GM12864 (cell line): ENCODE measurements at regions not wholly inside any gene's neighbourhood (a gene's known extent, or its start where the extent isn't known, plus 50 kb on each side); places are given as distances from the start of the nearest gene placed in this dataset.
"Not testable (repeated sequence)": the region's sequence is repeated elsewhere in the genome, so short reads cannot be mapped to it uniquely, and the experiment has no call there.

Experiments
- DNase-seq: peaks from one replicate; pipeline ENCODE4 v3.0.0-alpha.2; 2011; ENCODE audit warnings: low read depth
- H3K4me3 ChIP-seq: 2 replicates; pipeline ENCODE4 v1.5.1; 2011; ENCODE audit warnings: mild to moderate bottlenecking, low read depth, low read length, control low read depth
- CTCF ChIP-seq: IDR thresholded peaks from 2 replicates; pipeline ENCODE4 v1.5.1; 2011; ENCODE audit warnings: low read depth, mild to moderate bottlenecking, moderate library complexity, low read length, control low read depth, inconsistent platforms; ENCODE audit errors: missing control alignments

DNA sequence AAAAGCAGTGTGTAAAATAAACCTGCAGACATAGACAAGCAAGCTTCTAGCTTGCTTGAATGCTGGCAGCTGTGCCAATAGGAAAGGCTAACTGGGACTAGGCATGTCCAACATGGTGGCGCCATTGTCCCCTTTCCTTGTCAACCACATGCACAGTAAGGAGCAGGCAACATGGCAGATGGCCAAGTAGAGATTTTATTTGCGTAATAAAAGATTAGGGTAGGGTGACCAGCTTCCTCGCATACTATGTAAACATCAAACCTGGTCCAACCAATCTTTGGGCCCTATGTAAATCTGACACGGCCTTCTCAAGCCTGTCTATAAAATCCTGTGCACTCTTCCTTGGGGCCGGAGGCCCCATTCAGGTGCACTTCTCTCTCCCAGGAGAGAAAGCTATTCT is 575.4 kb upstream of the GOLIM4 start:
- no peak for TF ChIP-seq CTCF
- no peak for DNase-seq
- no peak overlapping the region for H3K4me3 ChIP-seq

- not testable (repeated sequence) for H3K4me3 ChIP-seq, DNase-seq
Measured at GRCh38 chr3:168660879-168661657, 565.3 kb upstream of the GOLIM4 start.

- no peak overlapping the region for H3K4me3 ChIP-seq
- TF ChIP-seq CTCF: no peak
- no peak for DNase-seq
Measured at GRCh38 chr3:168659015-168659414, 563.3 kb upstream of the GOLIM4 start.

- DNase-seq: no peak
- TF ChIP-seq CTCF: no peak
- H3K4me3 ChIP-seq: no peak overlapping the region
Measured at GRCh38 chr3:168655611-168656010, 559.9 kb upstream of the GOLIM4 start.

- DNase-seq: no peak
- no peak for TF ChIP-seq CTCF
Measured at GRCh38 chr3:168654700-168655099, 559.0 kb upstream of the GOLIM4 start.

DNA sequence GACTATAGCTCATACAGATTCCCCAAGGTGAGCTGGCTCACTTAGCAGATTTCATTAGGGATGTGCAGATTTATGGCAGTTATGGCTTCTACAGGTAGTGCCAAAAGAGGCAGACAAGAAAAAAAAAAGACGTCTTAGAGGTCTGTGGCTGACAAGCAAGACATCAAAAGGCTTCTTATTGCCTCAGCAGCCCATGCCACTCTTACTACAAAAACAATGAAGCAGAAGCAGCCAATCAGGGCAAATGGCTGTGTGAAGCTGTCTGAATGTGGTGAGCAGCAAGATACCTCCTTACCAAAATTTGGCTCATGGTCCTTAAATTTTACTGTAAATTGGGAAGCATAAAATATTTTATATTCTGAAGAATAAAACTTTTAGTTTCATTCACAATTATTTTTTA is 557.5 kb upstream of the GOLIM4 start:
- H3K4me3 ChIP-seq: no peak overlapping the region
- TF ChIP-seq CTCF: no peak
- DNase-seq: no peak

More at GRCh38 chr3:168654700-168655099, 559.0 kb upstream of the GOLIM4 start:
- H3K4me3 ChIP-seq: no peak overlapping the region

DNA sequence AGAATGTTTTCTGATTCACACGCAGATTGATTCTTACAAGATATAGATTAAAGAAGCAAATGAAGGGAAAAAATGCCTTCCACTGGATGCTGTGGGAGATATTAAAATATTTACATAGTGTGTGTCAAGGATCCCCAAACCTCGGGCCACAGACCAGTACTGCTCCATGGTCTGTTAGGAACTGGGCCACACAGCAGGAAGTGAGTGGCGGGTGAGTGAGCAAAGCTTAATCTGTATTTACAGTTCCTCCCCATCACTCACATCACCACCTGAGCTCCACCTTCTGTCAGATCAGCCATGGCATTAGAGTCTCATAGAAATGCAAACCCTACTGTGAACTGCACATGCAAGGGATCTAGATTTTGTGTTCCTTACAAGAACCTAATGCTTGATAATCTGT is 552.6 kb upstream of the GOLIM4 start:
- H3K4me3 ChIP-seq: no peak overlapping the region
- DNase-seq: no peak
- no peak for TF ChIP-seq CTCF
